GM19452 (cell line): ENCODE measurements at regions not wholly inside any gene's neighbourhood (a gene's known extent, or its start where the extent isn't known, plus 50 kb on each side); places are given as distances from the start of the nearest gene placed in this dataset.

Experiments used
- ATAC-seq: cut with Tn5 transposase; IDR thresholded peaks from one replicate; pipeline ENCODE4 v1.9.1; 2021; ENCODE audit not compliant: unreplicated experiment

GRCh38 chr15:77541421-77542181 is 91.1 kb downstream of the LINGO1 start:
- no peak for ATAC-seq

- no peak for ATAC-seq
These were observed 92.2 kb downstream of the LINGO1 start for GRCh38 chr15:77540312-77541060.

- ATAC-seq: no peak
These were observed 93.8 kb downstream of the LINGO1 start for GRCh38 chr15:77538793-77539497.

- peak; percentile 70 for ATAC-seq
These were observed 94.7 kb downstream of the LINGO1 start for GRCh38 chr15:77538027-77538451.

- ATAC-seq: no peak
These were observed 95.7 kb downstream of the LINGO1 start for GRCh38 chr15:77537006-77537405.

GRCh38 chr15:77535845-77536244 is 96.9 kb downstream of the LINGO1 start:
- ATAC-seq: no peak
